GM12892 (cell line): ENCODE measurements at regions not wholly inside any gene's neighbourhood (a gene's known extent, or its start where the extent isn't known, plus 50 kb on each side); places are given as distances from the start of the nearest gene placed in this dataset.

Experiments used
- POLR2A ChIP-seq: IDR thresholded peaks from 2 replicates; pipeline ENCODE4 v1.6.1; 2011; ENCODE audit warnings: low read depth, low read length, control low read depth
- POLR2AphosphoS5 ChIP-seq: IDR thresholded peaks from 2 replicates; pipeline ENCODE4 v1.6.1; 2011; ENCODE audit warnings: low read depth, low read length, control low read depth
- TAF1 ChIP-seq: IDR thresholded peaks from 2 replicates; pipeline ENCODE4 v1.6.1; 2011; ENCODE audit warnings: low read depth, mild to moderate bottlenecking, control low read depth, low read length, borderline replicate concordance

GRCh38 chr2:19844750-19845149 is 57.0 kb downstream of the TTC32 start:
- TF ChIP-seq POLR2A (no peak), POLR2AphosphoS5 (no peak), TAF1 (no peak)
